Ishikawa (cell line): ENCODE measurements at regions not wholly inside any gene's neighbourhood (a gene's known extent, or its start where the extent isn't known, plus 50 kb on each side); places are given as distances from the start of the nearest gene placed in this dataset.

Source experiments
- CEBPB ChIP-seq: IDR thresholded peaks from 2 replicates; pipeline ENCODE4 v1.6.1; 2012
- EGR1 ChIP-seq: IDR thresholded peaks from 2 replicates; pipeline ENCODE4 v1.6.1; 2012
- EP300 ChIP-seq: IDR thresholded peaks from 2 replicates; pipeline ENCODE4 v1.6.1; 2012; ENCODE audit warnings: borderline replicate concordance
- MAX ChIP-seq: IDR thresholded peaks from 2 replicates; pipeline ENCODE4 v1.6.1; 2012
- RAD21 ChIP-seq: IDR thresholded peaks from 2 replicates; pipeline ENCODE4 v1.6.1; 2012; ENCODE audit warnings: low read depth
- REST ChIP-seq: IDR thresholded peaks from 2 replicates; pipeline ENCODE4 v1.6.1; 2012; ENCODE audit warnings: low read depth, mild to moderate bottlenecking
- TAF1 ChIP-seq: IDR thresholded peaks from 2 replicates; pipeline ENCODE4 v1.6.1; 2012; ENCODE audit warnings: low read depth, mild to moderate bottlenecking
- USF1 ChIP-seq: IDR thresholded peaks from 2 replicates; pipeline ENCODE4 v1.6.1; 2012
- YY1 ChIP-seq: IDR thresholded peaks from 2 replicates; pipeline ENCODE4 v1.6.1; 2012; ENCODE audit warnings: low read depth

GRCh38 chr11:30778596-30778995 is 192.4 kb upstream of the MPPED2 start:
- TF ChIP-seq EP300 (no peak), TAF1 (no peak), EGR1 (no peak), MAX (no peak), CEBPB (no peak), USF1 (no peak), YY1 (no peak), REST (no peak), RAD21 (no peak)
